B cell (primary cell): ENCODE measurements at regions not wholly inside any gene's neighbourhood (a gene's known extent, or its start where the extent isn't known, plus 50 kb on each side); places are given as distances from the start of the nearest gene placed in this dataset.

Source experiments
- EZH2 ChIP-seq: IDR thresholded peaks from 2 replicates; pipeline ENCODE4 v1.6.1; 2012; ENCODE audit warnings: borderline replicate concordance, low read depth, mild to moderate bottlenecking, moderate library complexity, low read length; ENCODE audit not compliant: insufficient read depth, poor library complexity, severe bottlenecking
- TF ChIP-seq, protein P1 (sequence below): fragments of 200-600 bp; IDR thresholded peaks from one replicate; pipeline ENCODE4 v1.8.0; 2022; ENCODE audit warnings: antibody characterized with exemption, mild to moderate bottlenecking

GRCh38 chr9:87420884-87421283 is 76.8 kb upstream of the DAPK1 start:
- TF ChIP-seq, protein P1, sequence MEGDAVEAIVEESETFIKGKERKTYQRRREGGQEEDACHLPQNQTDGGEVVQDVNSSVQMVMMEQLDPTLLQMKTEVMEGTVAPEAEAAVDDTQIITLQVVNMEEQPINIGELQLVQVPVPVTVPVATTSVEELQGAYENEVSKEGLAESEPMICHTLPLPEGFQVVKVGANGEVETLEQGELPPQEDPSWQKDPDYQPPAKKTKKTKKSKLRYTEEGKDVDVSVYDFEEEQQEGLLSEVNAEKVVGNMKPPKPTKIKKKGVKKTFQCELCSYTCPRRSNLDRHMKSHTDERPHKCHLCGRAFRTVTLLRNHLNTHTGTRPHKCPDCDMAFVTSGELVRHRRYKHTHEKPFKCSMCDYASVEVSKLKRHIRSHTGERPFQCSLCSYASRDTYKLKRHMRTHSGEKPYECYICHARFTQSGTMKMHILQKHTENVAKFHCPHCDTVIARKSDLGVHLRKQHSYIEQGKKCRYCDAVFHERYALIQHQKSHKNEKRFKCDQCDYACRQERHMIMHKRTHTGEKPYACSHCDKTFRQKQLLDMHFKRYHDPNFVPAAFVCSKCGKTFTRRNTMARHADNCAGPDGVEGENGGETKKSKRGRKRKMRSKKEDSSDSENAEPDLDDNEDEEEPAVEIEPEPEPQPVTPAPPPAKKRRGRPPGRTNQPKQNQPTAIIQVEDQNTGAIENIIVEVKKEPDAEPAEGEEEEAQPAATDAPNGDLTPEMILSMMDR = no peak
- no peak for TF ChIP-seq EZH2
